B cell (primary cell): ENCODE measurements at regions not wholly inside any gene's neighbourhood (a gene's known extent, or its start where the extent isn't known, plus 50 kb on each side); places are given as distances from the start of the nearest gene placed in this dataset.

Experiments
- ATAC-seq: fragments of 200-7000 bp; cut with Tn5 transposase; one replicate; pipeline ENCODE4 v1.10.0; 2021; ENCODE audit warnings: low read depth, mild to moderate bottlenecking, moderate number of reproducible peaks, moderate library complexity
- CTCF ChIA-PET: fragments of 350-600 bp; sonication (Branson Sonifier 250); formaldehyde crosslinking; loops from one replicate; lab custom pipeline; 2021; ENCODE audit warnings: antibody characterized with exemption, inconsistent platforms; lab: Charles Lee
- POLR2A ChIA-PET: fragments of 350-600 bp; sonication (Branson Sonifier 250); formaldehyde crosslinking; loops from one replicate; lab custom pipeline; 2021; ENCODE audit warnings: antibody characterized with exemption; lab: Charles Lee
- DNase-seq: peaks from one replicate; pipeline ENCODE4 v3.0.0; 2013
- H2AFZ ChIP-seq: 2 replicates; pipeline ENCODE4 v1.6.1; 2012; ENCODE audit warnings: mild to moderate bottlenecking, low read depth, low read length; ENCODE audit not compliant: insufficient read depth, poor library complexity, severe bottlenecking
- H3K27ac ChIP-seq, 2 donors: 1 replicate in 1 of 2; 2 replicates in 1 of 2; pipeline ENCODE4 v1.5.1; 2012 to 2013; ENCODE audit warnings: low read length in 2 of 2, mild to moderate bottlenecking in 2 of 2, moderate library complexity in 1 of 2
- H3K27me3 ChIP-seq, 4 experiments: fragments of 200-600 bp in 1 of 4; sonication (generic) in 1 of 4; replicated peaks in 1 of 4; 1 replicate in 2 of 4; 2 replicates in 2 of 4; pipeline versions ENCODE4 v1.6.1 to v1.7.0; 2013 to 2016; ENCODE audit warnings: low read length in 3 of 4, mild to moderate bottlenecking in 2 of 4, mixed read lengths in 1 of 4, moderate library complexity in 1 of 4; ENCODE audit not compliant: insufficient read depth in 4 of 4, control insufficient read depth in 3 of 4; ENCODE audit errors: control extremely low read depth in 1 of 4
- H3K36me3 ChIP-seq, 2 experiments: replicated peaks in 1 of 2; 1 replicate in 1 of 2; 2 replicates in 1 of 2; pipeline versions ENCODE4 v1.6.1 to v1.7.1; 2013; ENCODE audit warnings: low read length in 1 of 2; ENCODE audit not compliant: insufficient read depth in 2 of 2, control insufficient read depth in 1 of 2; ENCODE audit errors: control extremely low read depth in 1 of 2, extremely low read depth in 1 of 2
- H3K4me1 ChIP-seq, 2 donors: fragments of 200-600 bp in 1 of 2; sonication (generic) in 1 of 2; 1 replicate in 1 of 2; 2 replicates in 1 of 2; pipeline versions ENCODE4 v1.5.1 to v1.6.1; 2013 to 2017; ENCODE audit warnings: low read length in 2 of 2; ENCODE audit not compliant: control insufficient read depth in 2 of 2, insufficient read depth in 2 of 2
- H3K4me2 ChIP-seq: replicated peaks from 2 replicates; pipeline ENCODE3; 2012; ENCODE audit warnings: mild to moderate bottlenecking, low read depth, low read length; ENCODE audit not compliant: poor library complexity, severe bottlenecking
- H3K4me3 ChIP-seq, 5 experiments: fragments of 200-600 bp in 1 of 5; sonication (generic) in 1 of 5; 1 replicate in 3 of 5; 2 replicates in 2 of 5; pipeline versions ENCODE4 v1.5.1 to v1.7.0; 2011 to 2016; ENCODE audit warnings: low read length in 4 of 5, mild to moderate bottlenecking in 4 of 5, low read depth in 2 of 5, control low read depth in 1 of 5, moderate library complexity in 1 of 5; ENCODE audit not compliant: insufficient read depth in 1 of 5; ENCODE audit errors: control extremely low read depth in 1 of 5, extremely low read depth in 1 of 5
- H3K79me2 ChIP-seq: fragments of 200-600 bp; sonication (generic); one replicate; pipeline ENCODE4 v1.6.0; 2016; ENCODE audit warnings: low read length; ENCODE audit not compliant: control insufficient read depth, insufficient read depth
- H3K9ac ChIP-seq: fragments of 200-600 bp; sonication (generic); 2 replicates; pipeline ENCODE4 v1.6.1; 2017; ENCODE audit warnings: mild to moderate bottlenecking, low read length, moderate library complexity
- H3K9me3 ChIP-seq, 3 donors: one replicate each; pipeline versions ENCODE4 v1.6.1 to v1.7.1; 2013; ENCODE audit warnings: low read length in 2 of 3; ENCODE audit not compliant: control insufficient read depth in 2 of 3, insufficient read depth in 1 of 3; ENCODE audit errors: control extremely low read depth in 1 of 3
- H4K20me1 ChIP-seq: 2 replicates; pipeline ENCODE4 v1.6.0; 2012; ENCODE audit warnings: mild to moderate bottlenecking, low read length; ENCODE audit not compliant: insufficient read depth, control insufficient read depth, poor library complexity, severe bottlenecking
- H3K27ac Mint-ChIP-seq: one replicate; pipeline ENCODE4 v1.8.0; 2021; ENCODE audit warnings: mixed read lengths
- H3K27me3 Mint-ChIP-seq: one replicate; pipeline ENCODE4 v1.8.0; 2021; ENCODE audit warnings: mixed read lengths
- H3K4me1 Mint-ChIP-seq: one replicate; pipeline ENCODE4 v1.8.0; 2021; ENCODE audit warnings: mixed read lengths
- H3K4me3 Mint-ChIP-seq: one replicate; pipeline ENCODE4 v1.8.0; 2021; ENCODE audit warnings: mixed read lengths
- H3K9me3 Mint-ChIP-seq: one replicate; pipeline ENCODE4 v1.8.0; 2022; ENCODE audit warnings: mixed read lengths; ENCODE audit not compliant: insufficient read depth
- EZH2 ChIP-seq: IDR thresholded peaks from 2 replicates; pipeline ENCODE4 v1.6.1; 2012; ENCODE audit warnings: borderline replicate concordance, low read depth, mild to moderate bottlenecking, moderate library complexity, low read length; ENCODE audit not compliant: insufficient read depth, poor library complexity, severe bottlenecking
- WGBS: methylation state at CpG from one replicate; pipeline ENCODE4 v1.1.5; 2013; ENCODE audit warnings: missing lambda C conversion rate; ENCODE audit not compliant: insufficient coverage; 5-methylcytosine and 5-hydroxymethylcytosine counted together
- intact Hi-C: fragments of 100-400 bp; cut with micrococcal nuclease; formaldehyde crosslinking; loops from one replicate; pipeline ENCODE4 v1.10.0; 2022
- TF ChIP-seq, protein P1 (sequence below): fragments of 200-600 bp; IDR thresholded peaks from one replicate; pipeline ENCODE4 v1.8.0; 2022; ENCODE audit warnings: antibody characterized with exemption, mild to moderate bottlenecking

- ATAC-seq (no peak), DNase-seq (no peak)
- no peaks in the 10 kb centered on the region for H3K27me3 ChIP-seq
- H3K27ac ChIP-seq, result no peak overlapping the region
- H3K79me2 ChIP-seq, result no peaks in the 10 kb centered on the region
- Mint-ChIP-seq H3K9me3 (no peaks in the 10 kb centered on the region), H3K27ac (no peak overlapping the region), H3K27me3 (no peaks in the 10 kb centered on the region), H3K4me3 (no peak overlapping the region), H3K4me1 (no peaks in the 10 kb centered on the region)
- intact Hi-C loops, result no loop called here
- WGBS, result 80% methylated on average over 1 of the region's 2 CpGs
- no peak overlapping the region for H3K9ac ChIP-seq
- TF ChIP-seq, protein P1, sequence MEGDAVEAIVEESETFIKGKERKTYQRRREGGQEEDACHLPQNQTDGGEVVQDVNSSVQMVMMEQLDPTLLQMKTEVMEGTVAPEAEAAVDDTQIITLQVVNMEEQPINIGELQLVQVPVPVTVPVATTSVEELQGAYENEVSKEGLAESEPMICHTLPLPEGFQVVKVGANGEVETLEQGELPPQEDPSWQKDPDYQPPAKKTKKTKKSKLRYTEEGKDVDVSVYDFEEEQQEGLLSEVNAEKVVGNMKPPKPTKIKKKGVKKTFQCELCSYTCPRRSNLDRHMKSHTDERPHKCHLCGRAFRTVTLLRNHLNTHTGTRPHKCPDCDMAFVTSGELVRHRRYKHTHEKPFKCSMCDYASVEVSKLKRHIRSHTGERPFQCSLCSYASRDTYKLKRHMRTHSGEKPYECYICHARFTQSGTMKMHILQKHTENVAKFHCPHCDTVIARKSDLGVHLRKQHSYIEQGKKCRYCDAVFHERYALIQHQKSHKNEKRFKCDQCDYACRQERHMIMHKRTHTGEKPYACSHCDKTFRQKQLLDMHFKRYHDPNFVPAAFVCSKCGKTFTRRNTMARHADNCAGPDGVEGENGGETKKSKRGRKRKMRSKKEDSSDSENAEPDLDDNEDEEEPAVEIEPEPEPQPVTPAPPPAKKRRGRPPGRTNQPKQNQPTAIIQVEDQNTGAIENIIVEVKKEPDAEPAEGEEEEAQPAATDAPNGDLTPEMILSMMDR, result no peak
- TF ChIP-seq EZH2, result no peak
- ChIA-PET CTCF (no interaction called here), POLR2A (no interaction called here)
- no peaks in the 10 kb centered on the region for H3K36me3 ChIP-seq
- H3K4me3 ChIP-seq, result no peak overlapping the region
- H4K20me1 ChIP-seq, result no peaks in the 10 kb centered on the region
- H2AFZ ChIP-seq, result no peak overlapping the region
- H3K9me3 ChIP-seq, result no peaks in the 10 kb centered on the region
- no peak overlapping the region for H3K4me2 ChIP-seq
- H3K4me1 ChIP-seq, result no peaks in the 10 kb centered on the region
These were observed 796.2 kb downstream of the PLA2G4A start for GRCh38 chr1:187624812-187625545.

DNA sequence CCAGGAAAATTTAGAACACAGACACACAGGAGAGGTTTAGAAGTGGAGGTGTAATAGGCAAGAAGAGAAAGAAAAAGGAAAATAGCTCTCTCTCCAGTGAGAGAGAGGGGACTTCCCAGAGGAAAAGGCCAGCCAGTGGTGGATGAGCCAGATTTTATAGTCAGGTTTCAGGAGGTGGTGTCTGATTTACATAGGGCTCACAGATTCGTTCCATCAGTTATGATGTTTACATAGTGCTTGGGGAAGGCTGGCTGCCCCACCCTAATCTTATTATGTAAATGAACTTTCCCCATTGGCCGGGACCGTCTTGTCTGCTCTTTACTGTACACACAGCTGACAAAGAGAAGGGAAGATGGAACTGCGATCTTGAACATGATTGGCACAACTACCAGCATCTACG, 797.3 kb downstream of the PLA2G4A start:
- H3K9me3 ChIP-seq, result peaks cover 0 to 1% (median 0%) of the 10 kb centered on the region in 3 donors
- POLR2A ChIA-PET, result no interaction called here
- no peak overlapping the region for H3K4me2 ChIP-seq
- H4K20me1 ChIP-seq, result no peaks in the 10 kb centered on the region
- no peak overlapping the region for H3K4me3 ChIP-seq
- H3K27me3 ChIP-seq, result no peaks in the 10 kb centered on the region
- DNase-seq (no peak), ATAC-seq (no peak)
- no peaks in the 10 kb centered on the region for H3K4me1 ChIP-seq
- Mint-ChIP-seq H3K27me3 (no peaks in the 10 kb centered on the region), H3K9me3 (no peaks in the 10 kb centered on the region), H3K4me1 (no peaks in the 10 kb centered on the region), H3K27ac (no peak overlapping the region), H3K4me3 (no peak overlapping the region)
- H3K27ac ChIP-seq, result no peak overlapping the region
- no peaks in the 10 kb centered on the region for H3K36me3 ChIP-seq
- WGBS, result 100% methylated on average over 1 of the region's 5 CpGs
- no peaks in the 10 kb centered on the region for H3K79me2 ChIP-seq
- intact Hi-C loops, result no loop called here
- no peak overlapping the region for H3K9ac ChIP-seq
- TF ChIP-seq, protein P1, result no peak
- TF ChIP-seq EZH2, result no peak
- CTCF ChIA-PET, result no interaction called here
- H2AFZ ChIP-seq, result no peak overlapping the region
